PFSK-1 (cell line): ENCODE measurements at regions not wholly inside any gene's neighbourhood (a gene's known extent, or its start where the extent isn't known, plus 50 kb on each side); places are given as distances from the start of the nearest gene placed in this dataset.

Experiments
- FOXP2 ChIP-seq: optimal IDR thresholded peaks from 2 replicates; pipeline ENCODE3; 2011; ENCODE audit warnings: borderline replicate concordance, control low read depth, inconsistent platforms; ENCODE audit not compliant: insufficient read depth; ENCODE audit errors: extremely low read length, extremely low read depth
- POLR2AphosphoS5 ChIP-seq: IDR thresholded peaks from 2 replicates; pipeline ENCODE4 v1.6.1; 2012; ENCODE audit warnings: low read depth, mild to moderate bottlenecking, control low read depth, low read length, moderate library complexity
- REST ChIP-seq, 2 experiments: IDR thresholded peaks; 2 replicates each; pipeline versions ENCODE4 v1.6.1 to v1.8.0; 2011 to 2012; ENCODE audit warnings: low read depth in 2 of 2, low read length in 2 of 2, control low read depth in 1 of 2, inconsistent platforms in 1 of 2, mild to moderate bottlenecking in 1 of 2, moderate library complexity in 1 of 2; ENCODE audit not compliant: insufficient read depth in 1 of 2
- SIN3A ChIP-seq: IDR thresholded peaks from 2 replicates; pipeline ENCODE4 v1.6.1; 2012; ENCODE audit warnings: mild to moderate bottlenecking, low read length, moderate library complexity, borderline replicate concordance; ENCODE audit not compliant: insufficient read depth
- TAF1 ChIP-seq: IDR thresholded peaks from 2 replicates; pipeline ENCODE4 v1.6.1; 2012; ENCODE audit warnings: low read length, control low read depth, borderline replicate concordance; ENCODE audit not compliant: insufficient read depth

GRCh38 chr16:13492046-13492445 lies 427.9 kb upstream of the ERCC4 start:
- TF ChIP-seq POLR2AphosphoS5 (no peak), REST (IDR thresholded peaks at IDR 0.05; ENCODE audit: insufficient read depth in 1 of 2, low read depth in 2 of 2, low read length in 2 of 2) (no peak), SIN3A (no peak), FOXP2 (no peak), TAF1 (no peak)
